Caki2 (cell line): ENCODE measurements at regions not wholly inside any gene's neighbourhood (a gene's known extent, or its start where the extent isn't known, plus 50 kb on each side); places are given as distances from the start of the nearest gene placed in this dataset.

Source experiments
- DNase-seq: peaks from one replicate; pipeline ENCODE4 v3.0.0-alpha.2; 2015; ENCODE audit warnings: low read depth
- in situ Hi-C: cut with HindIII; loops from 2 replicates; pipeline ENCODE4 v1.10.0; 2016; ENCODE audit warnings: low sequenced_read_pairs, low pct_unique_long_range_greater_than_20kb, mixed read lengths

DNA sequence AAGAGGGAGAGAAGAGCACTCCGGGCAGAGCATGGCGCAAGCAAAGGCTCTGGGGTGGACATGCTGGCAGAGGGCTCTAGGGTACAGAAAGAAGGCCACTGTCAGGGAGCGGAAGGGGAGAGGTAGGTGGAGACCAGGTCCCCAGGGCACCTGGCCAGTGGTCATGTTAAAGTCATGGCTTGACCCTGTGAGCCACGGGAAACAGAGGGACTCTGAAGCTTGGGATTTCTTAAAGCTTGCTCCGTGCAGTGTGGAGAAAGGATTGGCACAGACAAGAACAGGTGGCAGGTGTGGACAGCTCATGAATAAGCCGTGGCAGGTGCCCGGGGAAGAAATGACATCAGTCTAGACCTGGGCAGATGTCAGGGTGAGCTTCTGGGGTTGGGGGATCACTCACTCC is 413.8 kb downstream of the BCL11B start:
- in situ Hi-C loops, result no loop called here
- DNase-seq, result no peak

DNA sequence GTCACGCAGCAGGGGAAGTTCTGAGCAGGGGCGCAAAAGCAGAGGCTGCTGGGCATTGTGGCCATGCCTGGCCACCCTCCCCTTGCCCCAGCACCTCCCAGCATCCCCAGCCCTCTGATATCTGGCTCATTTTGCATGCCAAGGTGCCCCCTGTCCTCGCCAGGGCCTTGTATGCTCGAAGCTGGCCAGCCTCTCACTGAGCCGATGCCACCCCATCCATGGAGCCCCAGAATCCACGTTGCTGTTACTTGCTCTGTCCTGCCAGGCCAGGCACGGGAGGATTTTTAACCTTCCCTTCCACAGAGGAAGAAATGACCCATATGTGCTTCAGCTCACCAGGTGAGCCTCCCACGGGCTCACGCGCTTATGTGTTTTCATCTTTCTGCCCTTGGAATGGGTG is 413.4 kb downstream of the BCL11B start:
- in situ Hi-C loops, result no loop called here
- DNase-seq, result no peak

DNA sequence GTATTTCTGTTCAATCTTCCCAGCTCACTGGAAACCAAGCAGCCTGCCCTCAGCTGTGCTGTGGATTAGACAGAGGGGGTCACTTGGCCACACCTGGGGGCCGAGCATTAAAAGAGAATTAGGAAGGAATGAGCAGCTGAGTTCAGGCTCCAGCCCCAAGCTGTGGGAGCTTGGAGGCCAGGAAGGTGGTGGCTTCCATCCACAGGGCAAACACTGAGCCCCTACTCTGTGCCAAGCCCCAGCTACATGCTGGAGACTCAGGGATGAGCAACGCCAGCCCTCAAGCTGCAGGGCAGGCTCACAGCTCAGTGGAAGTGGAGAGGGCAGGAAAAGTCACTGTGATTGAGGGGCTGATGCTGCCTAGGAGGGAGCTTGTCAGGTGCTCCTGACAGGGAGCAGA is 412.7 kb downstream of the BCL11B start:
- no peak for DNase-seq
- in situ Hi-C loops, result no loop called here

DNA sequence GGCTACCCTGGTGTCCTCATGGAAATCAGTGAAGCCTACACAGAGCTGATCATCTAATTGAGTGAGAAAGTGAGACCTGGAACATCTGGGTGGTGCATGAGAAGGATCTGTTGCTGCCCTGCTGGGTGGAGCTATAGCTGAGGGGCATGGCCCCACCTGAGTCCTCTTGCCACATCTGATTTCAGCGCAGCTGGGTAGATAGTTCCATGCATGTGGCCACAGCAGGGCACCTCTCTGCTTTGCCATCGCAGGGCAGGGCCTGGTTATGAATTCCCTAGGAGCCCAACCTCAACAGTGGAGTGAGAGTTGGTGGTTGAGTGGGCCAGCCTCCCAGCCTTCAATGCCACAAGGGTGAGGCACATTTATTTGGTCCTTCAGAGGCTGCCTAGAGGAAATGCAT is 407.8 kb downstream of the BCL11B start:
- in situ Hi-C loops, result no loop called here
- no peak for DNase-seq

DNA sequence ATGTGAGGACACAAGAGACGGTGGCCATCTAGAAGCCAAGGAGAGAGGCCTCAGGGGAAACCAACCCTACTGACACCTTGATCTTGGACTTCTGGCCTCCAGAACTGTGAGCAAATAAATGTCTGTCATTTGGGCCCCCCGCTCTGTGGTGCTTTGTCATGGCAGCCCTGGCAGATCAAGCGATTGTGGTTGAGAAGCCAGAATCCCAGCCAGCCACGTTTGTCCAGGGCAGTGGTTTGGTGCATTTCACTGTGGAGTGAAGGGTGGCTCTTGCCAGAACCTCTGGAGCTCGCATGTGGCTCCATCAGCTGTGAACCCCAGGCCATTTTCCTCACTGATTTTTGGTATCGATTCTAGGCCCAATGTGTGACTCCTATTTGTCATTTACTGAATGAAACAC is 404.9 kb downstream of the BCL11B start:
- DNase-seq, result no peak
- in situ Hi-C loops, result no loop called here

DNA sequence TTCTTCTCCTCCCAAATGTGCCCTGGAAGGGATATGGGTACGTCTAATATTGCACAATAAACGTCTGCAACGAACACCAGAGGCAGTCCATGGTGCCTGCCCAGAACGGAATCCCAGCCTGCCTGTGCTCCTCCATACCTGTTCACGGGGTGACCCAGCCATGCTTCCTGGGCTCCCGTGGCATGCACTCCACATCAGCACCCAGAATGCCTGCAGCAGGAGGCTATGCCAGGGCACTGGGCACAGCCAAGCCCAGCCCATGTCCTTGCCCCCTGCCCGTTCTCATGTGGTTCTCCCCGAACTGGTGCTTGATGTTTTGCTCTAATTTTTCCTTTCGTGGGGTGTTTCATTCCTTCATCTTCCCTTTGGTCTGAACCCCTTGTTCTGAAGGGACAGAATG is 404.3 kb downstream of the BCL11B start:
- in situ Hi-C loops, result no loop called here

DNA sequence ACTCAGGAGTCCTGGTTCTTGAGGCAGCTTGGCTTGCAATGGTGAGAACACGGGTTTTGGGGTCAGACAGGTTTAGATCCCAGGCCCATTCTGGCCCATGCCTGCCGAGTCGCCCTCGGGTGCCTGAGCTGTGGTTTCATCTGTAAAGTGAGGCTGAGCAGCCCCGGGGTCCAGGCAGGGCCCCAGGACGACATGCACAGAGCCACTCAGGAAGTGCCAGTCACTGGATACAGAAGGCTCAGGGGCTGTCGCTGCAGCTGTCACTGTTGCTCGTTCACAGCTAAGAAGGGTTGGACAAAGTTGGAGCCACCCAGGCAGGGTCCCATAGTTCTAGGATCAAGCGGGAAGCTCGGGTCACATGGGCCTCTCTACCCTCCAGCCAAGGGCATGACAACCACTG is 403.1 kb downstream of the BCL11B start:
- no peak for DNase-seq
- in situ Hi-C loops, result no loop called here

More for the DNA sequence above, 404.3 kb downstream of the BCL11B start:
- DNase-seq, result no peak

DNA sequence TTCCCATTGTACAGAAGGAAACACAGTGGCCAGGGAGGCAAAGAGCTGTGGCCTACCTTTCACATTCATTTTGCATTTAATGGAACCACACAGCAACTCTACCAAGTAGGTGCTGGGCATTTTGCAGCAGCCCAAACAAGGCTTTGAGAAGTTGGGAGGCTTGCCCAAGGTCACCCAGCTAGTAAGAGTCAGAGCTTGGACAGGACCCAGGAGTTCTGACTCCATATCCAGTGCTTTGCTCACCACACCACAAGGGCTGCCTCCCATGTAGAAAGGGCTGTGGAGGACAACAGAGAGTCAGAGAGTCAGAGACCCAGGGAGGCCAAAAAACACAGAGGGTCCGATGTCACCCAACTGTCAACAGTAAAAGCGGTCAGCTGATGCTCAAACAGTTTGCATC is 400.2 kb downstream of the BCL11B start:
- no peak for DNase-seq
- in situ Hi-C loops, result no loop called here

DNA sequence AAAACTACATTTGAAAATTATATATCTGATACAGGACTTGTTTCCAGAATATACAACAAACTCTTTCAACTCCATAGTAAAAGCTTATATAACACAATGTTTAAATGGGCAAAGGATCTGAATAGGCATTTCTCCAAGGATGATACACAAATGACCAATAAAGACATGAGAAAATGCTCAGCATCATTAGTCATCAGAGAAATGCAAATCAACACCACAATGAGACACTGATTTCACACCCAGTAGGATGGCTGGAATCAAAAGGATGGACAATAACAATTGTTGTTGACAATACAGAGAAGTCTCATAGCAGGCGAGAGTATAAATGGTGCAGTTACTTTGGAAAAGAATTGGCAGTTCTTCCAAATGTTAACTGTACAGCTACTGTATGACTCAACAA is 394.9 kb downstream of the BCL11B start:
- no peak for DNase-seq
- in situ Hi-C loops, result no loop called here

DNA sequence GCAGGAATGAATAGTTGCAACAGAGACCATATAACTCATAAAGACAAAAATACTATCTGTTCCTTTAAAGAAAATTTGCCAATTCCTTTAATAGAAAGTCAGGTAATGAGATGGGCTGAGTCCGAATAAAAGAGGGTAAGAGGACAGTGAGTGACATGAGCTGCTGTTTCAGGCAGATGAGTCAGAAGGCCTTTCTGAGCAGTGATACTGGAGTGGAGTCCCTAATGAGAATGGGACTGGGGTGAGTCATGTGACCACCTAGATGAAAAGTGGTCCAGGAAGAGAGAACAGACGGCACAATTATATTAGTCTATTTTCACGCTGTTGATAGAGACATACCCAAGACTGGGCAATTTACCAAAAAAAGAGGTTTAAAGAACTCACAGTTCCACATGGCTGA is 393.7 kb downstream of the BCL11B start:
- in situ Hi-C loops, result no loop called here
- no peak for DNase-seq

DNA sequence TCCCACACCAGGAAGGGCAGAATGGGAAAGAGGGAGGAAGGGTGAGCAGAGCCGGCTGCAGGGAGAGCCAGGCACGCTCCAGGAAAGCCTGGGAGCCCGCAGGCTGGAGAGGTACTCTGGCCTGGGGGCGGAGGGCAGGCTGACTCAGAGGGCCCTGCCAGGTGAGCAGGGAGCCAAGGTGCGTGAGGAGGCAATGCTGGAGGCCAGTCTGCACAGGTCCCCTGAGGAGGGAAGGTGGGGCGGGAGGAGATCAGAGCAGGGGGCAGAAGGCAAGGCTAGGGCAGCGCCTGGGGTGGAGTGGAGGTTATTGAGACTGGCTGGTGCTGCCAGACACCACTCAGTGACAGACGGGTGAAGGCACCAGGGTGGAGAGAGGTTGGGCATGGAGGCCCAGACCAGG is 385.0 kb downstream of the BCL11B start:
- in situ Hi-C loops, result no loop called here
- DNase-seq, result no peak

DNA sequence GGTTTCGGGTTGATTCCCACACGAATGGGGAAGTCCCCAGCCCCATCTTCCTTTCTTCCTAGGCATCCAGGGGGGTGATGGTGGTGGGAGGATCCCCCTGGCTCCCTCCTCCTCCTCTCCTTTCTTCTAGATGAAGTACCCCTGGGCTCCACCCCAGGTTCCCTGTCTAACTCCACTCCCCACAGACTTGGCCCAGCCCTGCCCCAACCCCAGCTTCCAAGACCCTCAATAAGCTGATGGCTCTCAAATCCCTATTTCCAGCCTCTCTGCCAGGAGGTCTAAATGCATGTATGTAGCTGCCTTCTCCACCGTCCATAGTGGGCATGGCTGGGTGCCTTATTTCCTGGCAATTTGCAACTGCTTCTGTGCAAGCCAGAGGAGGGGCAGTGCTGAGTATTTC is 383.7 kb downstream of the BCL11B start:
- in situ Hi-C loops, result no loop called here
- no peak for DNase-seq

DNA sequence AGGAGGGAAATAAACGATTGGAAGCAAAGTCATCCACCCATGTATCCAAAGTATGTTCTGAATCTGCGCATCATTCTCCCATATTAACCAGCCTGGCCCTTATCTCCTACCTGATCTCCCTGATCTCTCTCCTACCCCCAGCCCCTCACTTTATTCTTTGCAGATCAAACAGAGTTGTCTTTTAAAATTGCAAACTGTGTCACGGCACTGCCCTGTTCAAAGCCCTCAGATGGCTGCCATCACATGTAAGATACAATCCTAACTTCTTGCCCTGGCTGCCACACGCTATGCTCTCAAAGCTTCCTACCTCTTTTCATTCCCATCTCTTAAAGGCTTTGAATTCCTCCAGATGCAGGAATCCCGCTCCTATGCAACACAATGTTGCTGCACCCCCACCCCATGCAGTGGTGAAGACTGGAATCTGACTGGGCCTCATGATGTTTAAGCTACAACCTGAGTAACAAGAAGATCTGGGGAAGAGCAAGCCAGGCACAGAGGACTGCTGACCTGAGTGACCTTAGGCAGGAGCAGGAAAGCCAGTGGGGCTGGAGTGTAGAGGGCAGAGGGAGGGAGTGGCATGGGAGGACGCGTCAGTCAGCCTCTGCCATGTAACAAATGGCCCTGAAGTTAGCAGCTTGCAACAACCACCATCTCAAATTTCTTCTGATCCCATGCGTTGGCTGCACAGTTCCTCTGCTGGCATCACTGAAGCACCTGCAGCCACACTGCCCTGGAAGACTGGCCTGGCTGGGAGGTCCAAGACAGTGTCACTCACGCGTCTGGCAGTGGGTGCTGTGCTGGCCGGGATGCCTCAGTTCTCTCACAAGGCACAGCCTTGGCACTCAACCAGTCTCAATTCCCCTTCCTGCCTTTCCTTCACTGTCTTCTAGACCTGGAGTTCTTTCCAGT is 382.8 kb downstream of the BCL11B start:
- DNase-seq, result no peak
- in situ Hi-C loops, result no loop called here

DNA sequence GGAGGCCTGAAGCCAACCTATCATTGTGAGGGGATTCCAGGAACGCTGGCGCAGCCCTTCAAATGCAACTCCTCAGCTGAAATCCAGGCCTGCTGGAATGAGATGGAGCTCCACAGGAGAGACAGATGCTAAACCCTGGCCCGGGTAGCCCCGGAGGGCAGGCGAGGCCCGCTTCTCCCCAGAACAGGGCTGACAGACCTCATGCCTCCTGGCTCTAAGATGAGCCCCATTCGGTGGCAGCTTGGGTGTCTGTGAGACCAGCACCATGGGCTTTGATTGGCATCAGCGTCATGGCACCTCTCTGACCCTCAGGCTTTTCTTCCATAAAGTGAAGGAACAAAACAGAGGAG is 382.2 kb downstream of the BCL11B start:
- no peak for DNase-seq
- in situ Hi-C loops, result no loop called here

DNA sequence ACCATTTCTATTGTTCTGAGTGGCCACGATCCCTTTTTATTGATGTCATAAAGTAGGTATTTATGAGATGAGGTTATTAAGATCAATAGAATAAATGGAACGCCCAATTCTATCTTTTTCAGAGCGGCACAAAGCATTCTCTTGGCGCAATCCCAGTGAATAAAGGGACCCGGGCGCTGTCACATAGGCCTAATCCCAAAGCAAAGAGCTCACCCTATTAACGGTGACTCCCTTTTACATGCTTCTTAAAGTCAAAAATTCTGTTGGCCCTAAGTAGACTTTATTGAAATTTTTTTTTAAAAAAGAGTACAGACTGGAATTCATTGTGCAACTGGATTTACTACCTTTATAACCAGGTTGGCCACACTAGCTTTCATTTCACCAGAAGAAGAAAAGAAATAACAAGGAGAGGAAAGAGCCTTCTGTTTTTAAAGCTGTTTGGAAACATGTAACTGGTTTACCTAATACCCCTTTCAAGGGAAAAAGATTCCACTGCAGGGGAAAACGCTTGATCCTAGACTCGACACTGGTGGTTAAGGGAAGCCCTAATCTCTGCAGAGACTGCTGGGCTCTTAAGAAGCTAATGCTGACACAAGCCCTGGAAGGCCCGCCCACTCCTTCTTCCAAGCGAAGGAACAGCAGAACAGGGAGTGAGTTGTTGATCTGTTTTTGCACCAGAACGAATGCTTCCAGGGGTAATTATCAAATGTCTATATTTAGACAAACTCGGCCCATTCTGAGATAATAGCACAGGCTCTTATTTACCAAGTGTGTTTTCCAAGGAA is 381.2 kb downstream of the BCL11B start:
- DNase-seq, result no peak
- in situ Hi-C loops, result no loop called here

DNA sequence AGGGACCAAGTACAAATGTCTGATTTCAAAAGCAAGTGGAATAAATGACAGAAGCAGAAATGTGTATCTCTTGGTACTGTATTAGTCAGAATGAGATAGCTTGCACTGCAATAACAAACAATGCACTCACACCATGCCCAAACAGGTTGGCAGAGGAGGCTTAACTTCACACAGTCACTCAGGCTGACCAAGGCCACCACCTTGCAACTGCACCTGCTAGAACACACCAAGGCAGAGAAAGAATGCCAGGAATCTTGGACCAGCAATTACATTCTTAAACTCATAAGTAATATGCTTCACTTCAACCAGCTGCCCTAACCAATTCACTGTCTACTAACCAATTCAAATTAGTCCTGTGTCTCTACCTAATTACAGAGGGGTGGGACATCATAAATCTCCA is 378.3 kb downstream of the BCL11B start:
- in situ Hi-C loops, result no loop called here

DNA sequence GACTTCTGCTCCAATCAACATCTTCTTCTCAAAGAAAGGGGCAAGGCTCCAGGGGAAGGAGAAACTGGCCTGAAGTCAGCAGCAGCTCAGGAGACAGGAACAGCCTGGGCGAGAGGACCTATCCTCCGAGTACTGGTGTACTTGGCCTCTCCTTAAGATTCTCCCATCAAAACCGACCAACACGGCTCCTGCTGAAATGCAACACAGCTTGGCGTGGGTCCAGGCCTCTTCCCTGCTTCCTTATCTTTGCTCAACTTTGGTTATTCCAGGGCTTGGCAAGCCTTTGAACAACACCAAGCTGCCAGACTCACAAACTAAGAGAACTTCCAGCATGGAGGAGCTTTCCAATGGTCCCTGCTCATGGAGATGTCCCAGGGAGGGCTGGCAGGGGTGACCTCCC is 377.4 kb downstream of the BCL11B start:
- DNase-seq, result no peak
- in situ Hi-C loops, result no loop called here

More for the DNA sequence above, 378.3 kb downstream of the BCL11B start:
- no peak for DNase-seq

DNA sequence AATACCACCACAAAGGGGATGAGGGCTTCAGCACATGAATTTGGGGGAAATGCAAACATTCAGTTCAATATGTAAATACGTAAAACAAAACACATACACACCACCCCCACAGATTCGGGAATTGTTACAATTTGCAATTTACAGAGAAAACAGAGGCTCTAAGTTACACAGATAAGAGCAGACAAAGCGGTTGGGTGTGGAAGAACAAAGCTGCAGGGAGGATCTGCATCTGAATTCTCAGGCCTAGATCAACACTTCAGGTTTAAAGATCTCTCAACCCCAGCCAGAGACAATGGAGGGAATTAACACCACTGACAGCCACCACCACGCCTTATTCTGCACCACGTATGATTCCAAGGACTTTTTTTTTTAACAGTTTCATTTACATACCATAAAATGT is 375.5 kb downstream of the BCL11B start:
- no peak for DNase-seq
- in situ Hi-C loops, result no loop called here

DNA sequence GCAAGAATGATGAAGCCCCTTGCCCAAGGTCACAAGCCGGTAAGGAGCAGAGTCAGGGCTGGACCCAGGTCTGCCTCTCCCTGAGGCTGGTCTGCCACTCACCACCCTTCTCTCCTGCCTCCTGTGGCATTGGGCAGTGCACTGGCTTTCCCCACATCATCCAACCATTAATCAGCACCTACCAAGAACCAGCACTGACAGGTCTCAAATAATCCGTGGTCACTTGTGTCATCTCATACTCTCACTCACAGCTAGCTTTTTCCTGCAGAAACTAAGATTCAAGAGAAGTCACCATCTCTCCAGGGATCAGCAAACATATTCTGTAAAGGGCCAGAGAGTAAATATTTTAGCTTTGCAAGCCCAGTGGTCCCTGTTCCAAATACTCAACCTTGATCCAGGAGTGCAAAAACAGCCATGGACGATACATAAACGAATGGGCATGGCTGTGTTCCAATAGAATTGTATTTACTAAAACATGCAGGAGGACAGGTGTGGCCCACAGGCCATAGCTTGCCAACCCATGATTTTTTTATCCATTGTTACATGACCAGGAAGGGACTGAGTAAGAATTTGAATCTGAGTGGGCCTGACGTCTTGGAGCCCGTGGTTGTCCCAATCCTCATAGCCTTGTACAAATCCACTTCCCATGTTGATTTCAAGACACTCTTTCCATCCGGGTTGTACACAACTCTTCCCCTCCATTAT is 374.2 kb downstream of the BCL11B start:
- no peak for DNase-seq
- in situ Hi-C loops, result no loop called here
